ENCODE measurements at regions not wholly inside any gene's neighbourhood (a gene's known extent, or its start where the extent isn't known, plus 50 kb on each side); places are given as distances from the start of the nearest gene placed in this dataset.

DNA sequence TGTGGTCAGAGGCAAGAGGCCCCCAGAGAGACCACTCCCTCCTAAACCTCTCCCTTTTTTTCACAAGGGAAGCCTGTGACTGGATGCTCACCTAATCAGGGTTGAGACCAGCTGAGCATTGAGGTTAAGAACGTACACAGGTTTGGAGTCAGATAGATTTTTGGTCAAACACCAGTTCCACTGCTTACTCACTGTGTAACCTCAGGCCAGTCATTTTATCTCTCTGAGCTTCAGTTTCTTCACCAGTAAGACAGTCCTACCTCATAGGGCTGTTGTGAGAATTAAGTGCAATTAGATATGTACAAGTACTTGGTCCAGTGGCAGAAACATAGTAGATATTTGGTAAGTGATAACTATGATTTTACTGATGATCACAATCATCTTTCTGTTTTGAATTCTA, 256.8 kb downstream of the CDK5RAP2 start:
- Histone ChIP-seq H3K4me3 (no peak overlapping the region), H3K27ac (no peak overlapping the region), H3K36me3 (no peaks in the 10 kb centered on the region), H3K27me3 (no peaks in the 10 kb centered on the region), H3K4me1 (ENCODE audit: low read depth) (peaks cover 11% of the 10 kb centered on the region), H3K9me3 (ENCODE audit: low read depth) (no peaks in the 10 kb centered on the region)
- TF ChIP-seq, protein P1, sequence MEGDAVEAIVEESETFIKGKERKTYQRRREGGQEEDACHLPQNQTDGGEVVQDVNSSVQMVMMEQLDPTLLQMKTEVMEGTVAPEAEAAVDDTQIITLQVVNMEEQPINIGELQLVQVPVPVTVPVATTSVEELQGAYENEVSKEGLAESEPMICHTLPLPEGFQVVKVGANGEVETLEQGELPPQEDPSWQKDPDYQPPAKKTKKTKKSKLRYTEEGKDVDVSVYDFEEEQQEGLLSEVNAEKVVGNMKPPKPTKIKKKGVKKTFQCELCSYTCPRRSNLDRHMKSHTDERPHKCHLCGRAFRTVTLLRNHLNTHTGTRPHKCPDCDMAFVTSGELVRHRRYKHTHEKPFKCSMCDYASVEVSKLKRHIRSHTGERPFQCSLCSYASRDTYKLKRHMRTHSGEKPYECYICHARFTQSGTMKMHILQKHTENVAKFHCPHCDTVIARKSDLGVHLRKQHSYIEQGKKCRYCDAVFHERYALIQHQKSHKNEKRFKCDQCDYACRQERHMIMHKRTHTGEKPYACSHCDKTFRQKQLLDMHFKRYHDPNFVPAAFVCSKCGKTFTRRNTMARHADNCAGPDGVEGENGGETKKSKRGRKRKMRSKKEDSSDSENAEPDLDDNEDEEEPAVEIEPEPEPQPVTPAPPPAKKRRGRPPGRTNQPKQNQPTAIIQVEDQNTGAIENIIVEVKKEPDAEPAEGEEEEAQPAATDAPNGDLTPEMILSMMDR (IDR thresholded peaks at IDR 0.05; ENCODE audit: low read depth, low read length), result no peak
- DNase-seq (ENCODE audit: low read depth in 1 of 2, low spot score in 1 of 2), result no peak

DNA sequence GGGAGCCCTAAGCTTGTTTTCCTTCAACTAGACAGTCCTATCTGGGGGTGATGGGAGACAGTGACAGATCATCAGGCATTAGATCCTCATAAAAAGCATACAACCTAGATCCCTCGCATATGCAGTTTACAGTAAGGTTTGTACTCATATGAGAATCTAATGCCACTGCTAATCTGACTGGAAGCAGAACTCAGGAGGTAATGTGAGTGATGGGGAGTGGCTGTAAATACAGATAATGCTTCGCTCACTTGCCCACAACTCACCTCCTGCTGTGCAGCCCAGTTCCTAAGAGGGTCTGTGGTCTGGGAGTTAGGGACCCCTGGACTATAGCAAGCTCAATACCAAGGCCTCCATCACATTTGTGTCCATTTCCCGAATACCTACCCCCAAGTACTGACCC, 260.5 kb downstream of the CDK5RAP2 start:
- no peaks in the 10 kb centered on the region for H3K4me1 ChIP-seq (ENCODE audit: low read depth)
- no peak overlapping the region for H3K27ac ChIP-seq

DNA sequence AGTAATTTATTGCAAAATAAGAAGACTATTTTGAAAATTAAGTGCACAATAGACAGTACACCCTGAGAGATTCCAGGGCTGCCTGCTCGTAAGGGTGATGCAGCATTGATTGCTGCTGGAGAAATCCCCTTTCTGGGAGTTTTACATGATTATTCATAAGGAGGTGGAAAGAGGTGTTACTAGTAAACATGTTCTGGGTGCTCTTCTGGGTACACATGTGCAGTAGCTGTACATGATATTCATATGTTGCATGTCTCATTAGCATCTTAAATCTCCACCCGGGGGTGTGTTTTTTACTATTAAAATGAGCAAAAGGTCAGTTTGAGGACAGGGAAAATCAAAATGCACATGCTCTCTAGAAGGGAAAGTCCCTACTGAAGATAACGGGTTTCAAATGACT, 264.8 kb downstream of the CDK5RAP2 start:
- Histone ChIP-seq H3K4me3 (no peak overlapping the region), H3K36me3 (no peaks in the 10 kb centered on the region), H3K27ac (no peak overlapping the region), H3K27me3 (no peaks in the 10 kb centered on the region), H3K4me1 (ENCODE audit: low read depth) (no peaks in the 10 kb centered on the region), H3K9me3 (ENCODE audit: low read depth) (no peaks in the 10 kb centered on the region)
- DNase-seq (ENCODE audit: low read depth in 1 of 2, low spot score in 1 of 2), result no peak
- TF ChIP-seq, protein P1 (IDR thresholded peaks at IDR 0.05; ENCODE audit: low read depth, low read length), result no peak

More for the DNA sequence above, 260.5 kb downstream of the CDK5RAP2 start:
- Histone ChIP-seq H3K27me3 (no peaks in the 10 kb centered on the region), H3K9me3 (ENCODE audit: low read depth) (no peaks in the 10 kb centered on the region), H3K36me3 (no peaks in the 10 kb centered on the region), H3K4me3 (no peak overlapping the region)
- TF ChIP-seq, protein P1 (IDR thresholded peaks at IDR 0.05; ENCODE audit: low read depth, low read length), result no peak
- no peak for DNase-seq (ENCODE audit: low read depth in 1 of 2, low spot score in 1 of 2)

DNA sequence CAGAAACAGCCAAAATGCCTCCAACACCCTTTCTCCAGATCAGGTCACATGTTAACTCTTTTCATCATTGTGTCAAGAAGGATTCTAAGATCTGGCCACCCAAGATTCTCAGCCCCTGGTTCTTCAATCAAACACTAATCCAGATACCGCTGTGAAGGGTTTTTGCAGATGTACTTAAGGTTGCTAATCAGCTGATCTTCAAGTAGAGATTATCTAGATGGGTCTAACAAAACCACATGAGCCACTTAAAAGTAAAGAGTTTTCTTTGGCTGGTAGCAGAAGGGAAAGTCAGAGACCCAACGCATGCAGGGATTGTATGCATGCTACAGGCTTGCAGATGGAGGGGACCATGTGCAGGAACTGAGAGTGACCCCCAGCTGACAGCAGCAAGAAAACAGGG, 267.9 kb downstream of the CDK5RAP2 start:
- TF ChIP-seq, protein P1 (IDR thresholded peaks at IDR 0.05; ENCODE audit: low read depth, low read length), result no peak

DNA sequence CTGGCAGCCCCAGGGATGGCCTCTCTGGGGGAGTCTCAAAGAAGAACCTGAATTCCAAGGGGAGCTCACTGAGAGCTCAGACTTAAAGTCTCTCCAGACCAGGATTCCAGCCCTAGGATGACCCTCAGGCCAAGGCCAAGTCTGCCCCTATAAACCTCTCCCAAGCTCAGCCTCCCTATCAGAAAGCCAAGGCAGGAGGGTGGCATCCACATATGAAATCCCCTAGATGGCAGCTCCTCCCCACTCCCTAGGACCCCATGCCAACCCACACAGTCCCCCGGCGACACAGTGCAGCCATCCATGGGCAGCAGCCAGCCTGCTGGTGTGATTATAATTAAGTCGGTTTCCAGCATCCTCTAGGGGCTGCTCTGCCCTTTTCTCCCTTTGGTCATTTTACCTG, 269.9 kb downstream of the CDK5RAP2 start:
- TF ChIP-seq, protein P1 (IDR thresholded peaks at IDR 0.05; ENCODE audit: low read depth, low read length), result no peak
- H3K36me3 ChIP-seq, result no peaks in the 10 kb centered on the region
- H3K9me3 ChIP-seq (ENCODE audit: low read depth), result no peaks in the 10 kb centered on the region
- H3K4me3 ChIP-seq, result no peak overlapping the region
- DNase-seq (ENCODE audit: low read depth in 1 of 2, low spot score in 1 of 2), result no peak
- no peaks in the 10 kb centered on the region for H3K27me3 ChIP-seq
- no peaks in the 10 kb centered on the region for H3K4me1 ChIP-seq (ENCODE audit: low read depth)
- no peak overlapping the region for H3K27ac ChIP-seq

More for the DNA sequence above, 267.9 kb downstream of the CDK5RAP2 start:
- Histone ChIP-seq H3K9me3 (ENCODE audit: low read depth) (no peaks in the 10 kb centered on the region), H3K27me3 (no peaks in the 10 kb centered on the region), H3K36me3 (no peaks in the 10 kb centered on the region), H3K27ac (no peak overlapping the region), H3K4me1 (ENCODE audit: low read depth) (no peaks in the 10 kb centered on the region), H3K4me3 (no peak overlapping the region)
- DNase-seq (ENCODE audit: low read depth in 1 of 2, low spot score in 1 of 2), result no peak

DNA sequence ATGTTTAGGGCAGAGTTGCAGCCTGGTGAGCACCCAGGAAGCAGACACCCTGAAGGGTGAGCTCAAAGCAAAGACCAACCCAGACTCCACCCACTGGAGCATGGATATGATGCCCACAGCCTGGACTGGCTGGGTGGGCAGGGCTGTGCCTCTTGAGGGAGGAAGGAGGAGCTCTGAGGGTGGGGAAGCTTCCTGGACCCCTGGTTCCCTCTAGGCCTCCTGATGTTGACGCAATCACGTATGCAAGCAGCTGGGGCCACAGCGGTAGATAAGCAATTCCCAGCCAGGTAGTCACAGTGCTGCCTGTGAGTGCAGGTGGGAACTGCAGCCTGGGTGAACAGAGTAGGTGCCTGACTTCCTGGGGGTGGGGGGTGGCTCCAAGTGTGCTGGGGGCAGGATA, 271.5 kb downstream of the CDK5RAP2 start:
- H3K4me3 ChIP-seq, result no peak overlapping the region
- TF ChIP-seq, protein P1 (IDR thresholded peaks at IDR 0.05; ENCODE audit: low read depth, low read length), result no peak
- no peaks in the 10 kb centered on the region for H3K27me3 ChIP-seq
- H3K9me3 ChIP-seq (ENCODE audit: low read depth), result no peaks in the 10 kb centered on the region
- no peaks in the 10 kb centered on the region for H3K36me3 ChIP-seq
- DNase-seq (ENCODE audit: low read depth in 1 of 2, low spot score in 1 of 2), result no peak
- H3K27ac ChIP-seq, result no peak overlapping the region
- H3K4me1 ChIP-seq (ENCODE audit: low read depth), result no peaks in the 10 kb centered on the region

Measured in cardiac muscle cell (in vitro differentiated cells and primary cell).